ENCODE measurements at regions not wholly inside any gene's neighbourhood (a gene's known extent, or its start where the extent isn't known, plus 50 kb on each side); places are given as distances from the start of the nearest gene placed in this dataset.

- ChIA-PET POLR2A (interaction anchor here (0.6 kb wide), 1 partner anchor 168 kb away, joined by 4 read pairs; no protein-coding TSS in a partner anchor), CTCF (no interaction called here)
- intact Hi-C loops (cut with micrococcal nuclease) = no loop called here
- H3K4me1 Mint-ChIP-seq (ENCODE audit: insufficient read depth, unreplicated experiment) = peaks cover 7% of the 10 kb centered on the region
- TF ChIP-seq CTCF (IDR thresholded peaks at IDR 0.05; ENCODE audit: unreplicated experiment) = no peak
- no peaks in the 10 kb centered on the region for H3K36me3 Mint-ChIP-seq (ENCODE audit: insufficient read depth, unreplicated experiment)
- no peak overlapping the region for H3K27ac Mint-ChIP-seq (ENCODE audit: low read depth, unreplicated experiment)
- BruUV-seq (replicated peaks) = no TSS peak
- DNase-seq (ENCODE audit: unreplicated experiment) = no peak
- peaks cover 17% of the 10 kb centered on the region for H3K27me3 Mint-ChIP-seq (ENCODE audit: insufficient read depth, unreplicated experiment)
- no peaks in the 10 kb centered on the region for H3K9me3 Mint-ChIP-seq (ENCODE audit: unreplicated experiment)
- H3K4me3 Mint-ChIP-seq (ENCODE audit: unreplicated experiment) = no peak overlapping the region
Measured at GRCh38 chr7:115229401-115230105, 307.7 kb downstream of the MDFIC start.

GRCh38 chr7:115227473-115228235, 305.8 kb downstream of the MDFIC start:
- DNase-seq (ENCODE audit: unreplicated experiment) = no peak
- H3K9me3 Mint-ChIP-seq (ENCODE audit: unreplicated experiment) = no peaks in the 10 kb centered on the region
- no TSS peak for BruUV-seq (replicated peaks)
- ChIA-PET CTCF (interaction anchor here (0.5 to 0.7 kb wide), 2 partner anchors 218 to 623 kb away, joined by 3 to 4 read pairs; no protein-coding TSS in a partner anchor), POLR2A (no interaction called here)
- intact Hi-C loops (cut with micrococcal nuclease) = no loop called here
- no peak overlapping the region for H3K4me3 Mint-ChIP-seq (ENCODE audit: unreplicated experiment)
- peaks cover 7% of the 10 kb centered on the region for H3K4me1 Mint-ChIP-seq (ENCODE audit: insufficient read depth, unreplicated experiment)
- peaks cover 24% of the 10 kb centered on the region for H3K27me3 Mint-ChIP-seq (ENCODE audit: insufficient read depth, unreplicated experiment)
- TF ChIP-seq CTCF (IDR thresholded peaks at IDR 0.05; ENCODE audit: unreplicated experiment) = no peak
- H3K36me3 Mint-ChIP-seq (ENCODE audit: insufficient read depth, unreplicated experiment) = no peaks in the 10 kb centered on the region
- no peak overlapping the region for H3K27ac Mint-ChIP-seq (ENCODE audit: low read depth, unreplicated experiment)

GRCh38 chr7:115226410-115226809, 304.5 kb downstream of the MDFIC start:
- no peak overlapping the region for H3K4me3 Mint-ChIP-seq (ENCODE audit: unreplicated experiment)
- H3K9me3 Mint-ChIP-seq (ENCODE audit: unreplicated experiment) = no peaks in the 10 kb centered on the region
- H3K36me3 Mint-ChIP-seq (ENCODE audit: insufficient read depth, unreplicated experiment) = no peaks in the 10 kb centered on the region
- TF ChIP-seq CTCF (IDR thresholded peaks at IDR 0.05; ENCODE audit: unreplicated experiment) = no peak
- POLR2A ChIA-PET = no interaction called here
- peaks cover 28% of the 10 kb centered on the region for H3K27me3 Mint-ChIP-seq (ENCODE audit: insufficient read depth, unreplicated experiment)
- CTCF ChIA-PET = no interaction called here
- intact Hi-C loops (cut with micrococcal nuclease) = no loop called here
- H3K27ac Mint-ChIP-seq (ENCODE audit: low read depth, unreplicated experiment) = no peak overlapping the region
- no peak for DNase-seq (ENCODE audit: unreplicated experiment)
- BruUV-seq (replicated peaks) = no TSS peak
- peaks cover 7% of the 10 kb centered on the region for H3K4me1 Mint-ChIP-seq (ENCODE audit: insufficient read depth, unreplicated experiment)

- DNase-seq (ENCODE audit: unreplicated experiment) = no peak
- POLR2A ChIA-PET = no interaction called here
- Mint-ChIP-seq H3K9me3 (ENCODE audit: unreplicated experiment) (no peaks in the 10 kb centered on the region), H3K27ac (ENCODE audit: low read depth, unreplicated experiment) (no peak overlapping the region), H3K4me1 (ENCODE audit: insufficient read depth, unreplicated experiment) (no peaks in the 10 kb centered on the region), H3K36me3 (ENCODE audit: insufficient read depth, unreplicated experiment) (no peaks in the 10 kb centered on the region), H3K27me3 (ENCODE audit: insufficient read depth, unreplicated experiment) (peaks cover 28% of the 10 kb centered on the region), H3K4me3 (ENCODE audit: unreplicated experiment) (no peak overlapping the region)
- BruUV-seq (replicated peaks) = no TSS peak
- CTCF ChIA-PET = no interaction called here
- TF ChIP-seq CTCF (IDR thresholded peaks at IDR 0.05; ENCODE audit: unreplicated experiment) = no peak
- intact Hi-C loops (cut with micrococcal nuclease) = no loop called here
Measured at GRCh38 chr7:115224922-115225321, 303.0 kb downstream of the MDFIC start.
